A549 (cell line): ENCODE measurements at regions not wholly inside any gene's neighbourhood (a gene's known extent, or its start where the extent isn't known, plus 50 kb on each side); places are given as distances from the start of the nearest gene placed in this dataset.
A peak's percentile ranks its signal among the peaks of the same experiment; 100 is the strongest.

ENCODE experiments used
- ATAC-seq, 2 experiments: fragments of 200-7000 bp in 1 of 2; fragments of >200 bp in 1 of 2; cut with Nextera tagmentation in 1 of 2; cut with Tn5 transposase in 1 of 2; 3 replicates each; pipeline versions ENCODE4 v1.8.0 to v1.9.1; 2018 to 2020; ENCODE audit warnings: mild to moderate bottlenecking in 1 of 2, moderate library complexity in 1 of 2
- CTCF ChIA-PET: fragments of 300-600 bp; sonication (Branson Sonifier 250); formaldehyde crosslinking; extraction: SDS; loops from one replicate; lab custom pipeline; 2021; ENCODE audit warnings: antibody characterized with exemption, inconsistent platforms; lab: Yijun Ruan, JAX
- POLR2A ChIA-PET: fragments of 350-600 bp; formaldehyde crosslinking; extraction: SDS; loops from one replicate; lab custom pipeline; 2021; ENCODE audit warnings: antibody characterized with exemption, inconsistent platforms; lab: Yijun Ruan, JAX
- DNase-seq, 2 experiments: peaks; one replicate each; pipeline versions ENCODE4 v3.0.0 to v3.0.0-alpha.2; 2011 to 2016; ENCODE audit warnings: low read depth in 1 of 2, low spot score in 1 of 2
- FAIRE-seq: peaks from 2 replicates; lab custom pipeline; 2011; peaks lifted over from hg19 to GRCh38; lab: Jason Lieb, UNC
- H3K27ac ChIP-seq, 2 experiments: fragments of >200 bp; sonication (Bioruptor Twin); formaldehyde crosslinking; 3 replicates each; pipeline ENCODE4 v1.5.1; 2016 to 2017
- H3K4me1 ChIP-seq: fragments of >200 bp; sonication (Bioruptor Twin); formaldehyde crosslinking; 3 replicates; pipeline ENCODE4 v1.6.1; 2016
- H3K4me2 ChIP-seq: fragments of >200 bp; sonication (Bioruptor Twin); formaldehyde crosslinking; 3 replicates; pipeline ENCODE4 v1.6.1; 2016
- H3K4me3 ChIP-seq: fragments of >200 bp; sonication (Bioruptor Twin); formaldehyde crosslinking; 3 replicates; pipeline ENCODE4 v1.5.1; 2016
- H3K9me3 ChIP-seq: fragments of >200 bp; sonication (Bioruptor Twin); formaldehyde crosslinking; 3 replicates; pipeline ENCODE4 v1.6.1; 2016
- CEBPB ChIP-seq, 2 experiments: fragments of >200 bp in 1 of 2; sonication (Bioruptor Twin) in 1 of 2; formaldehyde crosslinking in 1 of 2; IDR thresholded peaks; 2 replicates each; pipeline ENCODE4 v1.6.1; 2012 to 2016
- EP300 ChIP-seq, 2 experiments: fragments of >200 bp; sonication (Bioruptor Twin); formaldehyde crosslinking; IDR thresholded peaks; 2 replicates in 1 of 2; 3 replicates in 1 of 2; pipeline ENCODE4 v1.6.1; 2016 to 2017
- FOSB ChIP-seq: fragments of 250-450 bp; sonication (Bioruptor Pico); IDR thresholded peaks from 2 replicates; pipeline ENCODE4 v1.5.0; 2020; ENCODE audit warnings: mild to moderate bottlenecking, moderate library complexity
- FOSL2 ChIP-seq, 2 experiments: fragments of 450-650 bp in 1 of 2; fragments of >200 bp in 1 of 2; sonication (Bioruptor Twin) in 1 of 2; formaldehyde crosslinking; IDR thresholded peaks; 2 replicates each; pipeline versions ENCODE4 v1.5.0 to v1.6.1; 2016 to 2020; ENCODE audit warnings: mild to moderate bottlenecking in 1 of 2, moderate library complexity in 1 of 2
- GATA3 ChIP-seq: IDR thresholded peaks from 2 replicates; pipeline ENCODE4 v1.6.1; 2012; ENCODE audit warnings: borderline replicate concordance
- JUN ChIP-seq, 2 experiments: fragments of >200 bp; sonication (Bioruptor Twin); formaldehyde crosslinking; IDR thresholded peaks; 2 replicates in 1 of 2; 3 replicates in 1 of 2; pipeline ENCODE4 v1.6.1; 2016 to 2017
- JUNB ChIP-seq: fragments of >200 bp; sonication (Bioruptor Twin); formaldehyde crosslinking; IDR thresholded peaks from 2 replicates; pipeline ENCODE4 v1.6.1; 2016
- KDM1A ChIP-seq: fragments of 200-600 bp; sonication (generic); IDR thresholded peaks from 2 replicates; pipeline ENCODE4 v1.6.1; 2016; ENCODE audit warnings: low read depth, mild to moderate bottlenecking
- MAFK ChIP-seq: fragments of 450-650 bp; IDR thresholded peaks from 2 replicates; pipeline ENCODE4 v1.6.1; 2014; ENCODE audit not compliant: partially characterized antibody
- MAZ ChIP-seq: fragments of 150-350 bp; IDR thresholded peaks from 2 replicates; pipeline ENCODE4 v1.6.1; 2014; ENCODE audit warnings: antibody characterized with exemption, low read depth, low read length, borderline replicate concordance
- NPAS2 ChIP-seq: fragments of 250-450 bp; sonication (Bioruptor Pico); IDR thresholded peaks from 2 replicates; pipeline ENCODE4 v1.8.0; 2022; ENCODE audit warnings: mild to moderate bottlenecking, moderate library complexity, borderline replicate concordance
- PHF8 ChIP-seq: fragments of 200-600 bp; sonication (generic); IDR thresholded peaks from 2 replicates; pipeline ENCODE4 v1.6.1; 2016; ENCODE audit warnings: low read depth, mild to moderate bottlenecking, antibody characterized with exemption, moderate library complexity, borderline replicate concordance
- SMC3 ChIP-seq: fragments of >200 bp; sonication (Bioruptor Twin); formaldehyde crosslinking; IDR thresholded peaks from 3 replicates; pipeline ENCODE4 v1.6.1; 2018; ENCODE audit warnings: inconsistent platforms
- WGBS: methylation state at CpG from one replicate; pipeline ENCODE4 v1.1.6; 2017; ENCODE audit errors: missing lambda C conversion rate; 5-methylcytosine and 5-hydroxymethylcytosine counted together
- TF ChIP-seq, protein P1 (sequence below): fragments of >200 bp; sonication (Bioruptor Twin); formaldehyde crosslinking; IDR thresholded peaks from 3 replicates; pipeline ENCODE4 v1.6.1; 2016
- TF ChIP-seq, protein P2 (sequence below): fragments of >200 bp; sonication (Bioruptor Twin); formaldehyde crosslinking; IDR thresholded peaks from 2 replicates; pipeline ENCODE4 v1.6.1; 2016
- TF ChIP-seq, protein P3 (sequence below): fragments of 200-600 bp; sonication (generic); IDR thresholded peaks from 2 replicates; pipeline ENCODE4 v1.6.1; 2016; ENCODE audit warnings: antibody characterized with exemption, mild to moderate bottlenecking, moderate library complexity
- TF ChIP-seq, protein P4 (sequence below): fragments of 450-650 bp; IDR thresholded peaks from 2 replicates; pipeline ENCODE4 v1.6.1; 2014; ENCODE audit warnings: antibody characterized with exemption

DNA sequence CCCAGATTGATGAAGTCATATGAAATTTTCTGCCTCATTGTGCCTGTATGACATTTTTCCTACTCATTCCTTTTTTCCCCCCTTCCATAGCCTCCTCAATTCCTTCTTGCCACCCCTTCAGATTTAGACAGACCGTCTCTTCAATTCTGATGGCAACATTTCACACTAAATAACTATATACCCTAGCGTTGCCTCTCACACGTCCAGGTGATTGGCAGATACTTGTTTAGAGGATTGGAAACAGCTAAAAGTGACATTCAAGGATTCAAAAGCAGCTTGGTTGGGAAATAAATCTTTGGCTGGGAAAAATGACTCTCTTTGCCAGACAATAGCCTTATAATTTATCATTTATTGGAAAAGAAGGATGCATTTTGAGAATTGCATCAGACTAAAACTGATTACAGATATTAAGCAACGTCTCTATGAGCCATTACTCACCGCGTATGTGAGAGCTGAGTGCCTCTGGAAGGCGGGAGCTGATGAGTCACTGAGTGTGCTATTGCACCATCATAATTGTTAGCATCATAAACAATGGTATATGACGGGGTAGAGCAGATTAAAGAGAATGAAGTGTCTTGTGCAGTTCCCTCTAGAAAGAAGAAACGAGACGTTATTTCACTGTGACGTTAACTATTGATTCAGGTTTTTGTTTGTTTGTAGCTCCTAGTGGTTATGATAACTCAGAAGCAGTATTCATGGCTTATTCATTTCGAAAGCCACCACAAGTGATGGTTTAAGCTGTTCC is 61.1 kb upstream of the FAM216B start:
- ATAC-seq, result peak; percentile 91 to 100
- Histone ChIP-seq H3K4me2 (peak overlapping the region; percentile 69), H3K9me3 (no peaks in the 10 kb centered on the region), H3K27ac (peak overlapping the region; percentile 77 to 86), H3K4me3 (0 out of 3 replicates have a peak overlapping the region, but pooled peaks have one; percentile 12), H3K4me1 (peaks cover 15% of the 10 kb centered on the region)
- peak; percentile 66 to 81 for DNase-seq
- FAIRE-seq, result peak; percentile 13
- WGBS, result 7% methylated on average over 12 of the region's 12 CpGs
- TF ChIP-seq CEBPB (IDR thresholded peaks at IDR 0.05) (peak; percentile 96 to 99), EP300 (IDR thresholded peaks at IDR 0.05) (peak in 1 of 2 experiments; percentile 65; a peak in 3 of 5 replicates), NPAS2 (CRISPR knock-in tag) (no peak), JUNB (peak; percentile 91), GATA3 (peak; percentile 35; the same call in 1 of the 2 replicates), KDM1A (no peak), JUN (IDR thresholded peaks at IDR 0.05) (peak; percentile 65 to 73; a peak in 3 of 5 replicates), FOSL2 (IDR thresholded peaks at IDR 0.05) (peak; percentile 88), FOSL2 (CRISPR knock-in tag; IDR thresholded peaks at IDR 0.05) (peak; percentile 94), FOSB (no peak), SMC3 (0 out of 3 replicates have a peak, but pooled peaks have one; percentile 13)
- TF ChIP-seq, protein P1, sequence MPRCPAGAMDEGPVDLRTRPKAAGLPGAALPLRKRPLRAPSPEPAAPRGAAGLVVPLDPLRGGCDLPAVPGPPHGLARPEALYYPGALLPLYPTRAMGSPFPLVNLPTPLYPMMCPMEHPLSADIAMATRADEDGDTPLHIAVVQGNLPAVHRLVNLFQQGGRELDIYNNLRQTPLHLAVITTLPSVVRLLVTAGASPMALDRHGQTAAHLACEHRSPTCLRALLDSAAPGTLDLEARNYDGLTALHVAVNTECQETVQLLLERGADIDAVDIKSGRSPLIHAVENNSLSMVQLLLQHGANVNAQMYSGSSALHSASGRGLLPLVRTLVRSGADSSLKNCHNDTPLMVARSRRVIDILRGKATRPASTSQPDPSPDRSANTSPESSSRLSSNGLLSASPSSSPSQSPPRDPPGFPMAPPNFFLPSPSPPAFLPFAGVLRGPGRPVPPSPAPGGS, result peak; percentile 48; the same call in 1 of the 3 replicates
- TF ChIP-seq, protein P2, sequence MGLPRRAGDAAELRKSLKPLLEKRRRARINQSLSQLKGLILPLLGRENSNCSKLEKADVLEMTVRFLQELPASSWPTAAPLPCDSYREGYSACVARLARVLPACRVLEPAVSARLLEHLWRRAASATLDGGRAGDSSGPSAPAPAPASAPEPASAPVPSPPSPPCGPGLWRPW, result peak; percentile 94
- TF ChIP-seq, protein P3, sequence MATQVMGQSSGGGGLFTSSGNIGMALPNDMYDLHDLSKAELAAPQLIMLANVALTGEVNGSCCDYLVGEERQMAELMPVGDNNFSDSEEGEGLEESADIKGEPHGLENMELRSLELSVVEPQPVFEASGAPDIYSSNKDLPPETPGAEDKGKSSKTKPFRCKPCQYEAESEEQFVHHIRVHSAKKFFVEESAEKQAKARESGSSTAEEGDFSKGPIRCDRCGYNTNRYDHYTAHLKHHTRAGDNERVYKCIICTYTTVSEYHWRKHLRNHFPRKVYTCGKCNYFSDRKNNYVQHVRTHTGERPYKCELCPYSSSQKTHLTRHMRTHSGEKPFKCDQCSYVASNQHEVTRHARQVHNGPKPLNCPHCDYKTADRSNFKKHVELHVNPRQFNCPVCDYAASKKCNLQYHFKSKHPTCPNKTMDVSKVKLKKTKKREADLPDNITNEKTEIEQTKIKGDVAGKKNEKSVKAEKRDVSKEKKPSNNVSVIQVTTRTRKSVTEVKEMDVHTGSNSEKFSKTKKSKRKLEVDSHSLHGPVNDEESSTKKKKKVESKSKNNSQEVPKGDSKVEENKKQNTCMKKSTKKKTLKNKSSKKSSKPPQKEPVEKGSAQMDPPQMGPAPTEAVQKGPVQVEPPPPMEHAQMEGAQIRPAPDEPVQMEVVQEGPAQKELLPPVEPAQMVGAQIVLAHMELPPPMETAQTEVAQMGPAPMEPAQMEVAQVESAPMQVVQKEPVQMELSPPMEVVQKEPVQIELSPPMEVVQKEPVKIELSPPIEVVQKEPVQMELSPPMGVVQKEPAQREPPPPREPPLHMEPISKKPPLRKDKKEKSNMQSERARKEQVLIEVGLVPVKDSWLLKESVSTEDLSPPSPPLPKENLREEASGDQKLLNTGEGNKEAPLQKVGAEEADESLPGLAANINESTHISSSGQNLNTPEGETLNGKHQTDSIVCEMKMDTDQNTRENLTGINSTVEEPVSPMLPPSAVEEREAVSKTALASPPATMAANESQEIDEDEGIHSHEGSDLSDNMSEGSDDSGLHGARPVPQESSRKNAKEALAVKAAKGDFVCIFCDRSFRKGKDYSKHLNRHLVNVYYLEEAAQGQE, result no peak
- CTCF ChIA-PET, result no interaction called here
- POLR2A ChIA-PET, result no interaction called here

DNA sequence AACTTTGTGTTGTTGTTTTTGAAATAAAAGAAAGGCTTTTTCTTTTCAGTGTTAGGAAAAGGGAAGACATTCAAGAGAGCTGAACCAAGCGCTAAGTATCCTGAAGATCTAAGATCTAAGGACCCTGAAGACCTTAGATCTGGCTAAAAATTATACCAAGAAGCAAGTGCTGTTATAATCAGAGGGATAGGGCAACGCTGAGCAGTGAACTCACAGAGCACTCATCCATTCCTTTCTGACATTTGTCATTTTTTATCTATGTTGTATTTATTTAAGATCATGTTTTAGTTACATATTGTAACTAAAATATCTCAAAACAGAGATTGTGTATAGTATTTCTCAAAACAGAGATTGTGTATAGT is 60.5 kb upstream of the FAM216B start:
- FAIRE-seq (no peak), ATAC-seq (peak in 1 of 2 experiments; percentile 36; a peak in 1 of 6 replicates), DNase-seq (no peak)
- POLR2A ChIA-PET, result no interaction called here
- TF ChIP-seq CEBPB (IDR thresholded peaks at IDR 0.05) (no peak), PHF8 (no peak), EP300 (IDR thresholded peaks at IDR 0.05) (no peak)
- peak overlapping the region; percentile 58 to 62; a peak in 3 of 6 replicates for H3K27ac ChIP-seq
- no peaks in the 10 kb centered on the region for H3K9me3 ChIP-seq
- 0 out of 3 replicates have a peak overlapping the region, but pooled peaks have one; percentile 12 for H3K4me3 ChIP-seq
- H3K4me1 ChIP-seq, result peaks cover 15% of the 10 kb centered on the region
- peak overlapping the region; percentile 69 for H3K4me2 ChIP-seq
- CTCF ChIA-PET, result no interaction called here
- WGBS, result 13% methylated on average over 2 of the region's 2 CpGs

DNA sequence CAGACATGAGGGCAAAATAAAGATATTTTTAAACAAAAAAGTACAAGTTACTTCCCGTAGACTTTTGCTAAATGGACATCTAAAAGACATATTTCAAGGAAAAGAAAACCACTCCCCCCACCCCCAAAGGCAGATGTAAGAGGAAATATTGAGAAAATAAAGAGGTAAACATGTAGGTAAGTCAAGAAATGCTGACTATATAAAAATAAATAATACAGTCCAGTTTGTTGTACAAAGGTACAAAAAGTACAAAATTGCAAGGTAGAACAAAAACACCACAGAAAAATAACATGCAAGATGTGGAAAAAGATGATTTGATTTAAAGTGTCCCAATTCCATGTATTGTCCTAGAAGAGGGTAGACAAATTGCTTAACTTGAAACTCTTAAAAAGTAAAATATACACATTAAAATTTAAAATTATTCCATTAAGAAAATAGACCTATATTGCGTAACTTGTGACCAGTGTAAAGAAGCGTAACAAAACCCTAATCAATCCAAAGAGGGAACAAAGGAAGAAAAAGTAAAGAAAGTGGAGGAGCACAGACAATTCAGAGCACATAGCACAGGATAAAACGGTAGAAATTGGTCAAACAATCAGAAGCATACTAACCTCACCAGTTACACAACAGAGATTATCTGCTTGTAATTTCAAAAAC is 58.4 kb upstream of the FAM216B start:
- Histone ChIP-seq H3K4me1 (peaks cover 15% of the 10 kb centered on the region), H3K4me2 (no peak overlapping the region), H3K9me3 (no peaks in the 10 kb centered on the region), H3K27ac (no peak overlapping the region; a peak in 1 of 6 replicates), H3K4me3 (no peak overlapping the region)
- TF ChIP-seq, protein P4, sequence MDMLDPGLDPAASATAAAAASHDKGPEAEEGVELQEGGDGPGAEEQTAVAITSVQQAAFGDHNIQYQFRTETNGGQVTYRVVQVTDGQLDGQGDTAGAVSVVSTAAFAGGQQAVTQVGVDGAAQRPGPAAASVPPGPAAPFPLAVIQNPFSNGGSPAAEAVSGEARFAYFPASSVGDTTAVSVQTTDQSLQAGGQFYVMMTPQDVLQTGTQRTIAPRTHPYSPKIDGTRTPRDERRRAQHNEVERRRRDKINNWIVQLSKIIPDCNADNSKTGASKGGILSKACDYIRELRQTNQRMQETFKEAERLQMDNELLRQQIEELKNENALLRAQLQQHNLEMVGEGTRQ, result no peak
- TF ChIP-seq, protein P3, result no peak
- TF ChIP-seq MAFK (peak; percentile 45), MAZ (no peak)
- CTCF ChIA-PET, result no interaction called here
- ATAC-seq, result no peak
- no peak for FAIRE-seq
- POLR2A ChIA-PET, result no interaction called here
- DNase-seq, result no peak
- WGBS, result 74% methylated on average over 4 of the region's 4 CpGs
